Psoas muscle (tissue), 7 donors: ENCODE measurements at regions not wholly inside any gene's neighbourhood (a gene's known extent, or its start where the extent isn't known, plus 50 kb on each side); places are given as distances from the start of the nearest gene placed in this dataset.

Experiments used
- ATAC-seq, 4 donors: fragments of 200-7000 bp; cut with Tn5 transposase; one replicate each; pipeline ENCODE4 v1.9.1; 2020; ENCODE audit warnings: moderate library complexity in 3 of 4, mild to moderate bottlenecking in 2 of 4
- DNase-seq, 2 donors: peaks; one replicate each; pipeline ENCODE4 v3.0.0-alpha.2; 2020
- H3K27ac ChIP-seq: fragments of 200-600 bp; one replicate; pipeline ENCODE4 v1.8.0; 2022
- H3K27me3 ChIP-seq, 3 donors: fragments of 200-600 bp in 1 of 3; one replicate each; pipeline versions ENCODE4 v1.6.1 to v1.8.0; 2013 to 2022; ENCODE audit warnings: low read length in 2 of 3, mild to moderate bottlenecking in 2 of 3, moderate library complexity in 1 of 3; ENCODE audit not compliant: insufficient read depth in 3 of 3
- H3K36me3 ChIP-seq, 2 donors: fragments of 200-600 bp in 1 of 2; one replicate each; pipeline versions ENCODE4 v1.6.1 to v1.8.0; 2013 to 2022; ENCODE audit warnings: low read depth in 1 of 2, mild to moderate bottlenecking in 1 of 2, moderate library complexity in 1 of 2; ENCODE audit not compliant: insufficient read depth in 1 of 2
- H3K4me1 ChIP-seq: fragments of 200-600 bp; one replicate; pipeline ENCODE4 v1.8.0; 2022
- H3K4me3 ChIP-seq: fragments of 200-600 bp; one replicate; pipeline ENCODE4 v1.8.0; 2022; ENCODE audit warnings: mild to moderate bottlenecking
- H3K9me3 ChIP-seq: fragments of 200-600 bp; one replicate; pipeline ENCODE4 v1.8.0; 2022
- CTCF ChIP-seq: fragments of 200-600 bp; IDR thresholded peaks from one replicate; pipeline ENCODE4 v1.8.0; 2022; ENCODE audit warnings: antibody characterized with exemption
- WGBS, 3 donors: extraction: QIAGEN DNeasy Blood & Tissue Kit; methylation state at CpG; one replicate each; pipeline versions ENCODE4 v1.1.6 to v1.1.7; 2013; 5-methylcytosine and 5-hydroxymethylcytosine counted together
- intact Hi-C, 2 donors: fragments of 100-400 bp; cut with DNase I; formaldehyde crosslinking; loops; one replicate each; pipeline versions ENCODE4 v1.11.0 to v1.14.2; 2022
- donor health status: healthy with polysubstance abuse.
- donor health status: DM: no; HTN: no; CAD: no; lungs with moderate emphysema.
- donor health status: Bipolar disorder and iron deficiency.
- donor health status: healthy.
- donor health status: DM: yes; HTN: yes; CAD: no.
- donor health status: DM: no; HTN: no; CAD: no.
- donor health status: DM: yes; HTN: yes; CAD: no.

- WGBS, 3 donors = 25 to 47% (median 32%) methylated on average over 2 of the region's 2 CpGs
- no peak for TF ChIP-seq CTCF
- Histone ChIP-seq H3K27ac (no peak overlapping the region), H3K4me1 (peaks cover 11% of the 10 kb centered on the region), H3K36me3 (no peaks in the 10 kb centered on the region), H3K9me3 (no peaks in the 10 kb centered on the region), H3K27me3 (no peaks in the 10 kb centered on the region), H3K4me3 (no peak overlapping the region)
- ATAC-seq (no peak), DNase-seq (no peak)
- intact Hi-C loops = loop anchor here in 1 of 2 donors (5.0 to 10.0 kb wide), 3 partner anchors 580 to 853 kb away; partner anchors contain the start of gene MEIS1
Observed at GRCh38 chr2:65724336-65724735, 291.9 kb upstream of the SPRED2 start.

GRCh38 chr2:65722028-65722778 lies 289.8 kb upstream of the SPRED2 start:
- Histone ChIP-seq H3K9me3 (no peaks in the 10 kb centered on the region), H3K27me3 (no peaks in the 10 kb centered on the region), H3K36me3 (no peaks in the 10 kb centered on the region), H3K27ac (no peak overlapping the region), H3K4me3 (no peak overlapping the region), H3K4me1 (no peaks in the 10 kb centered on the region)
- peak; percentile 68 to 87 (median 78) for ATAC-seq
- peak; percentile 45 for TF ChIP-seq CTCF
- intact Hi-C loops = loop anchor here in 1 of 2 donors (2.0 to 10.0 kb wide), 4 partner anchors 79 to 855 kb away; partner anchors contain the start of gene MEIS1
- DNase-seq = peak; percentile 28 to 67
- WGBS, 3 donors = 54 to 58% (median 56%) methylated on average over 5 of the region's 5 CpGs

DNA sequence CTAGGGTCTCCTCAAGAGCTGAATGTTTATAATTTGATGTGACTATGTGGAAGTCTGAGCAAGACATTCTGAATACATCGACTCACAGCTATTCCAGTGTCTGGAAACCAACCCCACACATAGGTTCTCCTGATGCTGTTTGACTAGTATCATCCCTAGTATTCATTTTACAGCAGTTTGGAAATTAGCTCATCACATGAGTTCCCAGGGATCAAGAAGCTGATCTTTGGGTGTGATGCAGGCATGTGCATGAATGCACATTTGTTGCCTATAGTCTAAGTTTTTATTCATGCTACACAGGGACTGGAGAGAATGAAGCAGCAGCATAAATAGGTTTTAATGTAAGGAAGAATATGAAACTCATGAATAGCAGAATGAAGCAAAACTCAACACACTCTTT lies 284.3 kb upstream of the SPRED2 start:
- 83 to 97% (median 94%) methylated on average over 1 of the region's 1 CpG for WGBS, 3 donors
- Histone ChIP-seq H3K36me3 (no peaks in the 10 kb centered on the region), H3K27ac (no peak overlapping the region), H3K27me3 (no peaks in the 10 kb centered on the region), H3K4me3 (no peak overlapping the region), H3K4me1 (no peaks in the 10 kb centered on the region), H3K9me3 (no peaks in the 10 kb centered on the region)
- TF ChIP-seq CTCF = no peak
- intact Hi-C loops = no loop called here
- DNase-seq (no peak), ATAC-seq (no peak)

DNA sequence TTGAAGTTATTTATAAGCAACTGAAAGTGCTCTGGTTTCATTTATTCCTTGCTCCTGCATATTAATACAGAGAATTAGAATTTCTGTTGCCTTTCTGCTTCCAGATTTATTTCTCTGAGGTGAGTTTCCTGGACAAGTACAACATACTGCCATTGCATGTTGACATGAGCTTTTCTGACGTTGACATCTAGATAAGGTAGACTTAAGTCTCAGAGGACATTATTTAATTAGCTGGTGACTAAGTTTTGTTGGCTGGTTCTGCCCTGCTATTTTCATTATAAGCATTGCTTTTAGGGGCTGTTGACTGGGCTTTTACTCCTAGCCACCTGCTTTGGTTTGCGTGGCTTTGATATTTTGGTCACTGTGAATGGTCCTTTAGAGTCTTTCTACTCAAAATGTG lies 282.9 kb upstream of the SPRED2 start:
- H3K27ac ChIP-seq = no peak overlapping the region
- no peak for TF ChIP-seq CTCF
- no peaks in the 10 kb centered on the region for H3K9me3 ChIP-seq
- no peak for DNase-seq
- ATAC-seq = peak in 2 of 4 donors; percentile 32 to 40
- H3K4me1 ChIP-seq = no peaks in the 10 kb centered on the region
- WGBS, 3 donors = 33 to 46% (median 35%) methylated on average over 2 of the region's 2 CpGs
- intact Hi-C loops = no loop called here
- no peaks in the 10 kb centered on the region for H3K27me3 ChIP-seq
- no peak overlapping the region for H3K4me3 ChIP-seq
- no peaks in the 10 kb centered on the region for H3K36me3 ChIP-seq
